ENCODE measurements at regions not wholly inside any gene's neighbourhood (a gene's known extent, or its start where the extent isn't known, plus 50 kb on each side); places are given as distances from the start of the nearest gene placed in this dataset.

DNA sequence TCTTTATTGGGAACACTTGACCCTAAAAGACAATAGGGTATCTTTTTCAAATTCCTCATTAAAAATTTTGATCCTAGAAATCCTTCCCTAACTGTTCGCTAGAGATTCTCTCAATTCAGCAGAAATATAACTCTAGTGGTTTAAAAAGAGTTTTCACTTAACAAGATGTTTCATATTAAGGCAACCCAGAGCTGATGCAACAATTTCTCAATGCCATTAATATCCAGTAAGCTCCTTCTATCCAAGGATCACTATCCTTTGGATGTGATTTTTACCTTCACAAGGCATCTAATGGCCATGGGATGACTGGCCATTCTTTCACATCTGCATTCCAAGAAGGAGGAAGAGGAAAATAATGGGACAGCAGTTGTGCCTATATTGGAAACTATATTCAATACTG, 183.4 kb downstream of the ANKRD50 start:
- no peak for DNase-seq (ENCODE audit: low read depth in 2 of 2)

DNA sequence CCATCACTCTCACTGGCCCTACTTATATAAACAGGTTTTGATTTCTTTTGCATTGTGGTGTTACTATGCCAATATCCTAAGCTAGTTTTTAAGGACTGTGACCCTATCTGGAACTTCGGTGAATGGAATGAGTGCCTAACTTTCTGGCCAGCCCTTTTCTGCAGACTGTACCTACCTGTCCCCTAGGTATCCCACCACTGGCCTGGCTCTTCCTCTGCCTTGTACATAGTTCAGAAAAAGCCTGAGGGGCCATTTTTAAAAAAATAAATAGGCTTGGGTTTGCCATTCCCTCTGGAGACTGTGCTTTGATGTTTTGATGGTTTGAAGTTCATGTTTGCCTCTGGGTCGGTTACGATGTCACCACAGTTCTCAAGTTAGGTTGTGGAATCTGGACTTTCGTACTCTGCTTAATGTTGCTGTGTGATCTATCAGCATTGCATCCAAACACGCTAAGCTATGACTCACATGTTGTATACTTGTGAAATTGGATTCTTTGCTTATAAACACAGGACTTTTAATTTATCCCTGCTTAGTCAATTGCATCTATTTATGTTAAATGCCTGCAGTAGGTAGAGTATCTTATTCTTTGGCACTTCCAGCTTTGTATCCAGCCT, 182.0 kb downstream of the ANKRD50 start:
- DNase-seq (ENCODE audit: low read depth in 2 of 2), result no peak

DNA sequence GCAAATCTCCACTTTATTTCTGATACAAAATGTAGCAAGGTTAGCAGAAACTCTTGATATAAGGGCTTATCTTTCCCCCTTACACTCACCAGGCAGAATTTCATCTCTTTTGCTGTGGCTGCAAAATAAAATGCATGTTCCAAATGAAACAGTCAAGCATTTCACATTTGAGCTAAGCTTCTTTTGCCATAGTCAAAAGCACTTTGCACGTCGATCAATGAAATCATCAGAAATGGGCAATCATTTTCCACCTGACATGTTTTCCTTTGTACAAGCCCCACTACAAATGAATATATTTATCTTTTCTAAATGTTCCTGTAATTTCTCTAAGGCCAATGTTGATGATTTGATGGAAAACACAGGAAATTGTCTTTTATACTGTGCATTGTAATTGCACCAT, 178.4 kb downstream of the ANKRD50 start:
- DNase-seq (ENCODE audit: low read depth in 2 of 2), result no peak

- DNase-seq (ENCODE audit: low read depth in 2 of 2), result no peak
Measured at GRCh38 chr4:124535003-124535402, 177.5 kb downstream of the ANKRD50 start.

GRCh38 chr4:124536946-124537345, 175.6 kb downstream of the ANKRD50 start:
- DNase-seq (ENCODE audit: low read depth in 2 of 2), result no peak

DNA sequence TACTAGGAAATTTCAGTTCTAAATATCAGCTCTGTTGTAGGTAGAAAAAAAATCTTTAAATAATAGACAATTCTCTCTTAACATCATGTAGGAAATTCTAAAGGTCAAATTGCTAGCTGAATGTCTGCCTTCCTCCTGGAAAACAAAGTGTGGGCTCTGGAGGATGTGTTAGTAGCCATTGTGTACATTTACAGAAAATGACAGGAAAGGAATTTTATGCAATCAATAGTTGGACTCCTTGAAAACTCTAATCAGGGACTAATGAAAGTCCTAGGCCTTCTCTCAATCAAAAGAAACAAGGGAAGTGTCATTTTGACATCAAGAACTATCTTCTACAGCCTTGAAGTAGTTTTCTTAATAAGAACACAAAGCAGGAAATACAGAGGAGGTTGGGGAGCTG, 174.6 kb downstream of the ANKRD50 start:
- DNase-seq (ENCODE audit: low read depth in 2 of 2), result no peak

- DNase-seq (ENCODE audit: low read depth in 2 of 2), result no peak
Measured at GRCh38 chr4:124540014-124540413, 172.5 kb downstream of the ANKRD50 start.

- DNase-seq (ENCODE audit: low read depth in 2 of 2), result no peak
Measured at GRCh38 chr4:124541652-124542420, 170.7 kb downstream of the ANKRD50 start.

DNA sequence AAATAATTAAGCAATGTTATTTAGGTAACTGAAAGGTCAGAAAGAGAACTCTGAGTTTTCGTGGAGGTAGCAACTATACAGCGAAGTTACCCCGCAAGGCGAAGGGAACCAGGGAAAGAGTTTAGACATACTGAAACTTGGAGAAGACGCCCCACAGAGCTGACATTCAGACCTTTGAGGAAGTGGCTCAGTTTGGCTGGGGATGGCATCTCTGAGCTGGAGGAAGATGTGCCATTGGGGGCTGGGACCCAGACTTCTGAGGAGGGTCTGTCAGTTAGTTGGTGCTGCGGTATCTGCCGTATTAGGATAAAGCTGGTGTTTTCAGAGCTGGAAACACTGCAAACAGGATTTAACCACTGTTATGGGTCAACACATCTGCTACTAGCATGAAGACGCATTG, 156.6 kb downstream of the ANKRD50 start:
- DNase-seq (ENCODE audit: low read depth in 2 of 2), result no peak

DNA sequence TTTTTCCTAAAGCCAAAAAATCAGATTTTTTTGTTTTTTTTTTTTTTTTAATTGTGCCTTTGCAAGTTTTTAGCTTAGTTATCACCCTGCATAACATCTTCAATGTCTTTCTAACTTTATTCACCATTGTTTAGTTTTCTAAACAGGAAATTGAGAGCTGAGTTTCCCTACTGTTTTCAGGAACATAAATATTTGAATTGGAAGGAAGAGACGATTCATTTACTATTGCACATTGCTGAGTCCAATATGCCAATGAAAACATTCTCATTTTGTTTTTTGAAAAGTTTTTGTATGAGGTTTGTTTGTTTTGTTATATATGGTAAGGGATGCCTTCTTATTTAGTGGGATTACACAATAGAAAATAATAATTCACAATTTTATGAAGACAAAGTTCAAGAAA, 148.4 kb downstream of the ANKRD50 start:
- no peak for DNase-seq (ENCODE audit: low read depth in 2 of 2)

DNA sequence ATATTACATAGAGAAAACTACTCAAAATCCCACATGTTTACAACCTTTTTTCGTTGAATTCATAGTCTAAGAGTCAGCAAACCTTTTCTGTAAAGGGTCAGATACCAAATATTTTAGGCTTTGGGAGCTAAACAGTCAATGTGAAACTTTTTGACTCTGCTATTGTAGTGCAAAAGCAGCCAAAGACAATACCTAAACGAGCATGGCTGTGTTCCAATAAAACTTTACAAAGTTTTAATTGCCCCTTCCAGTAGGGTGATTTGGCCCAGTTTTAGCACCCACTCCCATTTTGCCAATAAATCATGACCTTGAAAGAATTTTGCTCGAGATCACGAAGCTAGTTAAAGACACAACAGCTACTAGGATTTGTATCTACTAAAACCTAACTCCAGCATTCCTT, 147.2 kb downstream of the ANKRD50 start:
- no peak for DNase-seq (ENCODE audit: low read depth in 2 of 2)

GRCh38 chr4:124566030-124566429, 146.5 kb downstream of the ANKRD50 start:
- no peak for DNase-seq (ENCODE audit: low read depth in 2 of 2)

DNA sequence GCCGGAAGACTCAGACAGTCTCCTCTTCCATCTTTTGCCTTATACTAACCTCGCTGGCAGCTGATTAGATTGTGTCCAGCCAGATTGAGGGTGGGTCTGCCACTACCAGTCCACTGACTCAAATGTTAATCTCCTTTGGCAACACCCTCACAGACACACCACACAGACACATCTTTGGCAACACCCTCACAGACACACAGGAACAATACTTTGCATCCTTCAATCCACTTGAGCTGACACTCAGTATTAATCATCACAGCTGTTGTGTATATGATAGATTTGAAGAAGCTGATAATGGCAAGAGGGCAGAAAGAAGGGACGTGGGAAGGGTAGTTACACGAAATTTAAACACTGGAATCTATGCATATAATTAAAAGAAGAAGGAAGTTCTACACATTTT, 139.5 kb downstream of the ANKRD50 start:
- no peak for DNase-seq (ENCODE audit: low read depth in 2 of 2)

GRCh38 chr4:124579896-124580295, 132.6 kb downstream of the ANKRD50 start:
- DNase-seq (ENCODE audit: low read depth in 2 of 2), result no peak

- no peak for DNase-seq (ENCODE audit: low read depth in 2 of 2)
Measured at GRCh38 chr4:124583797-124584196, 128.7 kb downstream of the ANKRD50 start.

DNA sequence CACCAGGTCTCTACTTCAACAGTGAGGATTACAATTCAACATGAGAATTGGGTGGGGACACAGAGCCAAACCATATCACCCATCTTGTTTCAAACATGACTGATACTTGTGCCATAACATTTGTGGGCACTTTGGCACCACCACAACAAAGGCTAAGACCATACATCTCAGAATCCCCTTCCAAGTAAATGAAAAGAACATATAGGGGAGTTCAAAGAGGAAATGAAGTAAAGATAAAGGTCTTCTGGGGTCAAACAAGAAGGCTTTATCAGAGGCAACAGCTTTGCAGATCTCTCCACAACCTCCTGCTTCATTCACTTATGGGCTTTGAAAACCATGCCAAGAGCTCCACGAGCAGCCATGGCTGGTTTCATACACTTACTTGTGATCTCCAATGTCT, 122.7 kb downstream of the ANKRD50 start:
- no peak for DNase-seq (ENCODE audit: low read depth in 2 of 2)

- DNase-seq (ENCODE audit: low read depth in 2 of 2), result no peak
Measured at GRCh38 chr4:124590480-124590879, 122.1 kb downstream of the ANKRD50 start.

- DNase-seq (ENCODE audit: low read depth in 2 of 2), result no peak
Measured at GRCh38 chr4:124591637-124592036, 120.9 kb downstream of the ANKRD50 start.

GRCh38 chr4:124593494-124593893, 119.0 kb downstream of the ANKRD50 start:
- no peak for DNase-seq (ENCODE audit: low read depth in 2 of 2)

- DNase-seq (ENCODE audit: low read depth in 2 of 2), result no peak
Measured at GRCh38 chr4:124594945-124595344, 117.6 kb downstream of the ANKRD50 start.

GRCh38 chr4:124596816-124597215, 115.7 kb downstream of the ANKRD50 start:
- DNase-seq (ENCODE audit: low read depth in 2 of 2), result no peak

DNA sequence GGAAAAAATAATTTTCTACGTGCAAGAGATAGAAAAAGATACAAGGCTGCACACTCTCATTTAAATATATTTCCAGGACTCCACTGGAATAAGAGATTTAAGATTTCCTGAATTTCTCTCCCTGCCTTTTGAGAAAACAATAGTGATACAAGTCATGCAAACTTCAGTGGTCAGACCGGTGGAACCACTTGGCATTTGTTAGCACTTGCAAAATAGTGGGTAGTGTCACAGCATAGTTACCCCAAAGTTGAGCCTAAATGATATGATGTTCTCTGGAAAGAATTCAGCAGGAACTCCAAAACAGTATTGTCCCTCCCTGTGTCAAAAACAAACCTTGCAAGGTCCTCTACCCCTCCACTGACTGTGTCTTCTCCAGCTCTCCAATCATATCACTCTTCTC, 102.3 kb downstream of the ANKRD50 start:
- DNase-seq (ENCODE audit: low read depth in 2 of 2), result no peak
